Hepatic stellate cell (primary cell): ENCODE measurements at regions not wholly inside any gene's neighbourhood (a gene's known extent, or its start where the extent isn't known, plus 50 kb on each side); places are given as distances from the start of the nearest gene placed in this dataset.
A peak's percentile ranks its signal among the peaks of the same experiment; 100 is the strongest.
"Not testable (repeated sequence)": the region's sequence is repeated elsewhere in the genome, so short reads cannot be mapped to it uniquely, and the experiment has no call there.

Experiments used
- DNase-seq: peaks from one replicate; pipeline ENCODE4 v3.0.0; 2011; ENCODE audit warnings: low spot score

DNA sequence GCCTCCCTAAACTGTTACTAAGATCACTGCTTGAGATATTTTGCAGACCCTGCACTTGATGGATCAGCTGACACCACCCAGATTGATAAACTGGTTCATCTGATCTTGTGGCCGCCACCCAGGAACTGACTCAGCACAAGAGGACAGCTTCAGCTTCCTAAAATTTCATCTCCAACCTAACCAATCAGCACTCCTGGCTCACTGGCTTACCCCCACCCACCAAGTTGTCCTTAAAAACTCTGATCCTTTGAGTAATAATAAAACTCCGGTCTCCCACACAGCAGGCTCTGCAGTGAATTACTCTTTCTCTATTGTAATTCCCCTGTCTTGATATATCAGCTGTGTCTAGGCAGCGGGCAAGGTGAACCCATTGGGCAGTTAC is 174.8 kb downstream of the UTP18 start:
- DNase-seq = no peak

GRCh38 chr17:51435641-51436091 is 175.3 kb downstream of the UTP18 start:
- peak; percentile 6 for DNase-seq

- DNase-seq = no peak
Measured at GRCh38 chr17:51439395-51440229, 179.3 kb downstream of the UTP18 start.

GRCh38 chr17:51441431-51441830 is 181.1 kb downstream of the UTP18 start:
- no peak for DNase-seq

DNA sequence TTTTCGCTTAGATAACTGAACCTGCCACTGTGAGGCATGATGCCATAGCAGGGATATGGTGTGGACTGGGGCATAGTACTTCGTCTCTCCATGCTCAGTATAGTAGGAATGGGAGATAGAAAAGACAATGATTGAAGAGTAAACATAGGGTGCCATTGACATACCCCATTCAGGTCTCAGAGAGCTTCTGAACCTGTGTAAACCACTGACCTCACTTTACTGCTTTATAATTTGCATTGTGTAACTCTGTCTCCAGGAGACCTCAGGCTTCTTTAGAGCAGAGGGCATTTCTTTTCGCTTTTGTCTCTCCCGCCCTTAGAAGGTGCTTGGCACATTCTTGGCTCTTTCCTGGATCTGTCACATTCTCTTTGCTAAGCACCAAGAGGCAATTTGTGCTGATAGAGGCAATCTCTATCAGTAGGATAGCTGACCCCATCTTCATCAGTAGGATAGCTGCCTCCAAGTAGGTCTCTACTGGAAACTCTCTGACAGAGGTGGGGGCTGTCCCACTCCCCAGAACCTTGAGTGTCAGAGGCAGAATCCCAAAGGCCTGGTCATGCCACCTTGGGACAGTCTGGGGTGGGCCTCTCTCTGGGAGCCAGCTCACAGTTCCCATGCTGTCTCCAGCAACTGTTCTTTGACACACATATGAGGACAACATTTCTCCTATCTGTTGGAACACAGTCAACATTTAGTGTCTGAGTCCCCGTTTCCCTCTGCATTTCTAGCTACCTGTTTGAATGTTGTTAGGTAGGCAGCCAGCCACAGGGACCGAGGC is 181.9 kb downstream of the UTP18 start:
- no peak for DNase-seq

- DNase-seq = no peak
Measured at GRCh38 chr17:51443646-51444045, 183.3 kb downstream of the UTP18 start.

GRCh38 chr17:51445946-51446345 is 185.6 kb downstream of the UTP18 start:
- no peak for DNase-seq

GRCh38 chr17:51454456-51454978 is 194.2 kb downstream of the UTP18 start:
- DNase-seq = no peak

GRCh38 chr17:51455211-51455610 is 194.9 kb downstream of the UTP18 start:
- DNase-seq = no peak

DNA sequence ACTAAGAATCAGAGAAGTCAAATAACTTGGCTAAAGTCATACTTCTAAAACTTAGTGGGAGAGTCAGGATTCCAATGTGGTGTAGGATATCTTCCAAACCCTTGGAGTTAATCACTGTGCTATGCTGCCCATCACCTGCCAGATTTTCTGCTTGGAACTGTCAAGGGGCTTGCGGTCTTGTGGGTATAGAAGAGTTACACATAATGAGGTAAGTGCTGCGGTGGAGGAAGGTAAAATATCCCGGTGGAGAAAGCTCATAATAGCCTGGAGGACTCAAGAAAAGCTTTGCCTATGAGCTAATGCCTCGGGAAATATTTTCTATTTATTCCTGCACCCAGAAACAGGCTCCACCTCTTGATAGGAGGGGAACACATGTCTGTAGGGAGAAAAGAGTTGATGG is 195.6 kb downstream of the UTP18 start:
- no peak for DNase-seq

DNA sequence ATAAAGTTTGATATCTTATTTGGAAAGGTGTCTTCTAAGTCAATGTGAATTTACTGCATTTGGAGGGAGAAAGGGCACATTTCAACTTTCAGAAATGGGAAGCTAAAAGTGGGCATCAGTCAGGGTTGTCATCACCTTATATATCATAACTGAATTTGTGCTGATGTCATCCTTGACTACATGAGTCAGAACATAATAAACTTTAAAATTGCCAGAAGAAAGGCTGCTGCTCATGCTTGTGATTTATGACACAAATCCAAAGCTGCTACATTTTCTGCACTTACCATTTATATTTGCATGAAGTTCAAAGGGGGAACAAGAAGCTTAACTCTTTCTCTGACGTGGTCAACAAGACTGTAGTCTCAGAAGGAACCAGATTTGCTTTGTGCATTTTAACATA is 196.6 kb downstream of the UTP18 start:
- no peak for DNase-seq

DNA sequence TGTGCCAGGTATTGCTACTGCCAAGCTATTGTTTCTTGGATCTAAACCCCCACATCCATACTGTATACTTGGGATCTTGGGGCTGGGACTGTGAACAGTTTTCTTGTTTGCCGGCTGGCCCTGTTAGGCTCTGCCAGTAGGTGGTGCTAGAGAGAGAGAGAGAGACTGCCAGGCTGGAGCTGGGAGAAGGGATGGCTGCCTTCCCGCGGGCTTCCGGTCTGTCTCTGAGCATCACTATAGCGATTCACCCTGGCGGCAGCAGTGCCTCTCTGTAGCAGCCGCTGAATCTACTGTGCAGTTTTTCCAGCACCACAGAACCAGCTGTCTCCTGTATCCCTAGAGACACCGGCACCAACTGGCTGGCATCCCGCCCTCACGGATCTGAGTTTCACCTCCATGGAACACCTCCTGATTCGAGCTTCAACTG is 201.2 kb downstream of the UTP18 start:
- peak; percentile 68 for DNase-seq

- no peak for DNase-seq
Measured at GRCh38 chr17:51463353-51463752, 203.0 kb downstream of the UTP18 start.

DNA sequence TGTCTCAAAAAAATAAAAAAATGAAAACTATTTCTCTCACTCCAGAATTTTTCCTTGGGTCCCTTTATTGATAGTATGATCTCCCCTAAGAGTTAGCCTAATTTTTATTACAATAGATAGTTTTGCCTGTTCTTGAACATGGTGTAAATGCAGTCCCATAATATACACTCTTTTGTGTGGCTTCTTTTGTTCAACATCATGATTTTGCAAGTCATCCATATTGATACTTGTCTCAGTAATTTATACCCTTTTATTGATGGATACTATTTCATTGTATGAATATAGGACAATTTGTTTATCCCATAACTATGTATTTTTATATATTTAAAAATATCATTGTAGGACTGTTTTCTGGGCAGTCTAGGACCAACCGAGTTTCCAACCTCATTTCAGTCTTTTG is 207.0 kb downstream of the UTP18 start:
- DNase-seq = no peak

GRCh38 chr17:51472670-51473205 is 212.4 kb downstream of the UTP18 start:
- DNase-seq = no peak

GRCh38 chr17:51474764-51475163 is 214.4 kb downstream of the UTP18 start:
- DNase-seq = no peak

DNA sequence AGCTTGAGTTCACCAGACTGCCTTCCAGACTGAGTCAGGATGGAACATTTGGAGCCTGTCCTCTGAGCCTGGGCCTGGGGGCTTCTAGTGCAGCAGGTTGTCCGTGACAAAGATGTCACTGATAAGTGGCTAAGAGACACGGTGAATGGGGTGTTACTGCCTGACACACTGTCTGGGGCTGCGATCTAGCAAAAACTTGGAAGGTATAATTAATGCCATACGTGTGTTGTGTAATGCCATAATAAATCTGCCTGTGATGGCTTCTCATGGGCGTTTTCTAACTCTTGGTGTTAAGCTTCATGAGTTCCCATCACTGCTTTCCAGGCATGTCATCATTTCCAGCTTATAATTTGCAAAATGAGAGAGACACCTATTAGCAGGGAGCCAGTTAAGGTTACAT is 215.4 kb downstream of the UTP18 start:
- no peak for DNase-seq

DNA sequence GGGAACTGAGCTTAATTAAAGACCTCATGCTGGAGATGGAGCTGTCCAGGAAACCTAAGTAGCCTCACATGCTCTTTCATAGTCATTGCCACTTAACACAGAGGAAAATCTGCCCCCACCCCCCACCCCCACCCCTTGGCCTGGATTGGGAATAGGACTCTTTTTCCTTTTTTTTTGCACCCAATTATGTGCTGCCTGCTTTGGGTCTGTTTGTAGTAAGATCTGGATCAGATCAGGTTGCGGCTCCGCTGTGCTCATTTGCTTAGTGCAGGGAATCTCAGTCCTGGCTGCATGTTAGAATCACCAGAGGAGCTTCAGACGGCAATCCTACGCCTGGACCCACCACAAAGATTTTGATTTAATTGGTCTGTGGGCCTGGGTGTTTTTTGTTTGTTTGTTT is 219.0 kb downstream of the UTP18 start:
- no peak for DNase-seq

- DNase-seq = no peak
Measured at GRCh38 chr17:51481370-51481769, 221.0 kb downstream of the UTP18 start.

DNA sequence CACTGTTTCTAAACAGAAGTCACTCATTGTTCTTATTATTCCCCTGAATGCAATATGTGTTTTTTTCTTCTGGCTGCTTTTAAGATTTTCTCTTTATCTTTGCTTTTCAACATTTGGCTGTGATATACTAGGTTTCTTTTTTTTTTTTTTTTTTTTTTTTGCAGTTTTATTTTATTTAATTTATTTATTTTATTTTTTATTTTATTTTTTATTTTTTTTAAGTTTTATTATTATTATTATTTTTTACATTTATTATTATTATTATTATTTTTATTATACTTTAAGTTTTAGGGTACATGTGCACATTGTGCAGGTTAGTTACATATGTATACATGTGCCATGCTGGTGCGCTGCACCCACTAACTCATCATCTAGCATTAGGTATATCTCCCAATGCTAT is 221.9 kb downstream of the UTP18 start:
- DNase-seq = not testable (repeated sequence)

DNA sequence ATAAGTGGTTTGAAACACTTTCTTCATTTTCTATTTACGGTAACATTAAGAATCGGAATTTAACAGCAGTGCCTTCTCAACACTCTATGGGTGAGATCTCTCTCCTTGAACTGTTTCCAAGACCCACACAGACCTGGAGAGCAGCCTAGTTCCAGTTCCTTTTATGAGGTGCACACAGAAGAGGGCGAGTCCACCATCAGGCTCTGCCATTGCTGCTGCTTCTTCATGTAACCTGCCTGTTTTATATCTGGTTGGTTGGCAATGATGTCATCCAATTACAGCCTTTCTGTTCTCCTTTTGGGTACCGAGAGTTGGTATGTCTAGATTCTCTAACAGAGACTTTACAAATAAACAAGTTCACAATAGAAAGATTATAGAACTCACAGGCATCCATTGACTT is 225.7 kb downstream of the UTP18 start:
- DNase-seq = no peak

DNA sequence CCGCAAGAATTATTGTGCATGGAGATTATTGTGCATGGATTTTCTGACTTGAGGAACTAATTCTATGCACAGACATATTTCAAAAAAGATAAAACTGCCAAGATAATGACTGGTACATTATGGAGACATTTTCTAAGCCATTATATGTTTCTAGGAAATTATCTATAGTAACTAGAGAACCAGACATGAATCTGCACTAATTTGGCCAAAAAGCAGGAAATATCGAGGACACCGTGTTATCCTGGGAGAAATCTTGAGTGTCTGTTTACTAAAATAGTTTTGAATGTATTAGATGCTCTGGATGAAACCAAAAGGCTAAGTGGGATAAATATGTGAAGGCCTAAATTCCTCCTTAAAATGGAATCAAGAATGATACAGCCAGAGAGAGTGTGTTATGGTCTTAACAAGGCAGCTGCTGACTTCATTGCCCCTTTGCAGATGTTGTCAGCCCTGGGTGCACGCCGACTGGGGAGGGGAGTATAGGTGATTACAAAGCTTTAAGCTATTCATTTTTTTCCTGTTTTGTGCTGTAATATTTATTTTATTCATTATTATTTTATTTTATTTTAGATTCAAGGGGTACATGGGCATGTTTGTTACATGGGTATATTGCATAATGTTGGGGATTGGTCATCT is 226.7 kb downstream of the UTP18 start:
- DNase-seq = no peak
